DND-41 (cell line): ENCODE measurements at regions not wholly inside any gene's neighbourhood (a gene's known extent, or its start where the extent isn't known, plus 50 kb on each side); places are given as distances from the start of the nearest gene placed in this dataset.

ENCODE experiments used
- ATAC-seq: fragments of 200-7000 bp; cut with Tn5 transposase; 3 replicates; pipeline ENCODE4 v1.9.1; 2021; ENCODE audit warnings: low read depth; ENCODE audit not compliant: insufficient read depth
- DNase-seq: peaks from one replicate; pipeline ENCODE4 v3.0.0-alpha.2; 2020
- H2AFZ ChIP-seq: 2 replicates; pipeline ENCODE4 v1.6.0; 2012; ENCODE audit warnings: low read depth, low read length
- H3K27ac ChIP-seq: 2 replicates; pipeline ENCODE4 v1.5.1; 2012; ENCODE audit warnings: low read length, inconsistent platforms
- H3K27me3 ChIP-seq: fragments of 200-600 bp; sonication (generic); 2 replicates; pipeline ENCODE4 v1.6.0; 2012; ENCODE audit warnings: low read length, mild to moderate bottlenecking, inconsistent platforms; ENCODE audit not compliant: insufficient read depth, poor library complexity
- H3K36me3 ChIP-seq: 2 replicates; pipeline ENCODE4 v1.5.1; 2012; ENCODE audit warnings: low read length, inconsistent platforms; ENCODE audit not compliant: insufficient read depth
- H3K4me1 ChIP-seq: 2 replicates; pipeline ENCODE4 v1.5.1; 2012; ENCODE audit warnings: mild to moderate bottlenecking, low read length; ENCODE audit not compliant: insufficient read depth
- H3K4me2 ChIP-seq: 2 replicates; pipeline ENCODE4 v1.6.0; 2012; ENCODE audit warnings: mild to moderate bottlenecking, moderate library complexity, low read length, inconsistent platforms; ENCODE audit not compliant: insufficient read depth
- H3K4me3 ChIP-seq, 2 experiments: fragments of 200-600 bp in 1 of 2; shearing (Covaris generic) in 1 of 2; 2 replicates each; pipeline ENCODE4 v1.5.1; 2012 to 2016; ENCODE audit warnings: inconsistent platforms in 2 of 2, low read length in 2 of 2, mild to moderate bottlenecking in 2 of 2, low read depth in 1 of 2, moderate library complexity in 1 of 2
- H3K79me2 ChIP-seq: 2 replicates; pipeline ENCODE4 v1.6.0; 2012; ENCODE audit warnings: low read length, inconsistent platforms; ENCODE audit not compliant: insufficient read depth
- H3K9ac ChIP-seq: 2 replicates; pipeline ENCODE4 v1.6.0; 2012; ENCODE audit warnings: low read depth, mild to moderate bottlenecking, inconsistent platforms, low read length, moderate library complexity
- H3K9me3 ChIP-seq: 2 replicates; pipeline ENCODE4 v1.5.1; 2012; ENCODE audit warnings: low read length, moderate library complexity, mild to moderate bottlenecking, inconsistent platforms; ENCODE audit not compliant: insufficient read depth, severe bottlenecking
- H4K20me1 ChIP-seq: 2 replicates; pipeline ENCODE4 v1.6.0; 2012; ENCODE audit warnings: low read length; ENCODE audit not compliant: insufficient read depth
- CTCF ChIP-seq: IDR thresholded peaks from 2 replicates; pipeline ENCODE4 v1.5.1; 2012; ENCODE audit warnings: borderline replicate concordance, low read length, moderate library complexity, mild to moderate bottlenecking; ENCODE audit not compliant: poor library complexity, severe bottlenecking; ENCODE audit errors: extremely low read depth
- EZH2 ChIP-seq: IDR thresholded peaks from 3 replicates; pipeline ENCODE4 v1.6.1; 2012; ENCODE audit warnings: borderline replicate concordance, low read depth, mild to moderate bottlenecking, moderate library complexity, low read length, inconsistent platforms; ENCODE audit not compliant: severe bottlenecking

GRCh38 chr2:16861530-16861929 is 195.9 kb upstream of the CYRIA start:
- H3K4me1 ChIP-seq = no peaks in the 10 kb centered on the region
- no peak for DNase-seq
- no peaks in the 10 kb centered on the region for H3K27me3 ChIP-seq
- H3K9ac ChIP-seq = no peak overlapping the region
- no peak overlapping the region for H3K27ac ChIP-seq
- ATAC-seq = no peak
- no peak overlapping the region for H3K4me2 ChIP-seq
- H3K4me3 ChIP-seq = no peak overlapping the region
- no peak overlapping the region for H2AFZ ChIP-seq
- H3K79me2 ChIP-seq = no peaks in the 10 kb centered on the region
- H3K36me3 ChIP-seq = no peaks in the 10 kb centered on the region
- H3K9me3 ChIP-seq = no peaks in the 10 kb centered on the region
- TF ChIP-seq CTCF (no peak), EZH2 (no peak)
- H4K20me1 ChIP-seq = no peaks in the 10 kb centered on the region

DNA sequence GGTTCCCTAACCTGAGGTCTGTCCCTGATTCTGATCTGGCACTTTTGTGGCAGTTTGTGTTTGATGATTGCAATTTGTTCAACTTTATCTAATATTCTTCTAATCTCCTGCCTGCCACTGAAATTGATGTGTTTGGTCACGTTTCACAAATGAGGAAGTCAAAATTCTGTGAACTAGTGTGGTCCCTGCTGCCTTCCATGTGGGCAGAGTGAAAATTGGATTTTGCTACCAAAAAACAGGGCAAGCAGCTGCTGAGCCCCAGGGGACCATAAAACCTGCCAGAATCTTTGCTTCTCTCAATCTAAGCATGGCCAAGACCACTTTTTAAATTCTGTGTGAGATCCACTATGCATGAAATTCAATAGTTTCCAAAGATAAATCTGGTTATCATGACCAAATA is 195.5 kb upstream of the CYRIA start:
- Histone ChIP-seq H3K4me1 (no peaks in the 10 kb centered on the region), H4K20me1 (no peaks in the 10 kb centered on the region), H3K27me3 (no peaks in the 10 kb centered on the region), H3K9ac (no peak overlapping the region), H3K36me3 (no peaks in the 10 kb centered on the region), H3K27ac (no peak overlapping the region), H3K79me2 (no peaks in the 10 kb centered on the region), H3K9me3 (no peaks in the 10 kb centered on the region), H3K4me2 (no peak overlapping the region), H3K4me3 (no peak overlapping the region), H2AFZ (no peak overlapping the region)
- no peak for DNase-seq
- TF ChIP-seq EZH2 (no peak), CTCF (no peak)
- ATAC-seq = no peak

GRCh38 chr2:16860627-16861026 is 195.0 kb upstream of the CYRIA start:
- Histone ChIP-seq H3K4me1 (no peaks in the 10 kb centered on the region), H3K4me2 (no peak overlapping the region), H3K9ac (no peak overlapping the region), H2AFZ (no peak overlapping the region), H3K27ac (no peak overlapping the region), H4K20me1 (no peaks in the 10 kb centered on the region), H3K79me2 (no peaks in the 10 kb centered on the region), H3K36me3 (no peaks in the 10 kb centered on the region), H3K27me3 (no peaks in the 10 kb centered on the region), H3K4me3 (no peak overlapping the region), H3K9me3 (no peaks in the 10 kb centered on the region)
- DNase-seq (no peak), ATAC-seq (no peak)
- TF ChIP-seq CTCF = no peak

DNA sequence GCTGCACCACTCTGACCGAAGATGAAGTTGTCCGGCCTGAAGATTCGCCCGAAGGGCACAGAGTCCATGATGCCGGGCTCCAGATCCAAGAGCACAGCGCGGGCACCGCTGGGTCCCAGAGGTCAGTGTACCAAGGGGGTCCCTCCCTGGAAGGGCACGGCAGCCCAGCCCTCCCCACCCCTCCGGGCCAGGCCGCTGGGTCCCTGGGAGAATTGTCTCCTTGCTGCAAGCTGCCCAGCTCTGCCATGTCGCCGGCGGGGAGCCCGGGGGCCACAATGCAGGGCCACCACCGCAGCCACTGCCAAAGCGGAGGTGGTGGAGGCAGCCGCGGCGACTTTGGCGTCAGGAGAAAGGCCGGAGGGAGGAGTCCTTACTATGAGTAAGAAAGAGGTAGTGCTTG is 189.5 kb upstream of the CYRIA start:
- Histone ChIP-seq H4K20me1 (no peaks in the 10 kb centered on the region), H3K27ac (no peak overlapping the region), H3K4me3 (no peak overlapping the region), H3K27me3 (no peaks in the 10 kb centered on the region), H3K4me2 (no peak overlapping the region), H3K4me1 (no peaks in the 10 kb centered on the region), H3K9ac (no peak overlapping the region), H3K36me3 (no peaks in the 10 kb centered on the region), H3K79me2 (no peaks in the 10 kb centered on the region), H3K9me3 (no peaks in the 10 kb centered on the region), H2AFZ (no peak overlapping the region)
- no peak for TF ChIP-seq EZH2
- TF ChIP-seq CTCF = no peak
- DNase-seq = no peak
- ATAC-seq = no peak
